GM21825 (cell line): ENCODE measurements at regions not wholly inside any gene's neighbourhood (a gene's known extent, or its start where the extent isn't known, plus 50 kb on each side); places are given as distances from the start of the nearest gene placed in this dataset.

Source experiments
- ATAC-seq: cut with Tn5 transposase; IDR thresholded peaks from one replicate; pipeline ENCODE4 v1.9.1; 2021; ENCODE audit warnings: mild to moderate bottlenecking, moderate library complexity; ENCODE audit not compliant: unreplicated experiment

GRCh38 chr12:115160271-115161128, 476.5 kb upstream of the TBX3 start:
- ATAC-seq, result no peak

DNA sequence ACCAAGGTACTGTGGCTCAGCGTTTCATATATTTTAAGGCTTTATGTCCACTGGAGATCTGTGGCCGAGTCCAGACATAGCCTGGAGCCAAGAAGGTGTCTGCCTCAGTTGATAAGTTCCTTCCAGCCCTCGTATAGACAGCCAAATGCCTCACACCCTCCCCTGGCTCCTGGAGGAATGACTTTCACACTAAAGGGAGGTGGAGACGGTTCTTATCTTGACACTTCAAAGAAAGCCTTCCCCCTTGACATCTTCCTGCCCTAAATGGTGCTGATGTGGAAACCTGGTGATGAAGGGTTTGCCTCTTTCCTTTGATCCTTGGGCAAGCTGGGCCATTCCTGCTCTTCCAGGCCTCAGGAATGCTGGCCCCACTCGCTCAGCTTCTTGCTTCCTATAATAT, 474.8 kb upstream of the TBX3 start:
- ATAC-seq, result no peak

GRCh38 chr12:115155665-115156645, 472.0 kb upstream of the TBX3 start:
- ATAC-seq, result no peak

- ATAC-seq, result no peak
Measured at GRCh38 chr12:115149685-115150378, 465.9 kb upstream of the TBX3 start.

GRCh38 chr12:115149279-115149678, 465.3 kb upstream of the TBX3 start:
- no peak for ATAC-seq

DNA sequence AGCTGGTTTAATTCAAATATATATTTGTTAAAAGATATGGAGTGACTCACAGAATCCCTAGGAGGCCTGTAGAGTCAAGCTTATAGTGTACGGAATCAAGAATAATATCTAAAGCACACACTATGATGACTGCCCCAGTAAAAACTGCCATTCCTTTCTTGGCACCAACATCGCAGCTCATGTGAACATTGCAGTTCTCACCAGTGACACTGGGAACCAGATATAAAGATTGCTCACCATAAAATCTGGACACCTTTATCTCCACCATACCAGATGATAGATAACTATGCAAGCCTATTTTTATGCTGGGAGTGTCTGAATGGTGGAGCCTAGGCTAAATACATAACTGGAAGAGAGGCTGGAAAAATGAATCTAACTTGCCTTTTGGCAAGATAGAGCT, 463.9 kb upstream of the TBX3 start:
- no peak for ATAC-seq

DNA sequence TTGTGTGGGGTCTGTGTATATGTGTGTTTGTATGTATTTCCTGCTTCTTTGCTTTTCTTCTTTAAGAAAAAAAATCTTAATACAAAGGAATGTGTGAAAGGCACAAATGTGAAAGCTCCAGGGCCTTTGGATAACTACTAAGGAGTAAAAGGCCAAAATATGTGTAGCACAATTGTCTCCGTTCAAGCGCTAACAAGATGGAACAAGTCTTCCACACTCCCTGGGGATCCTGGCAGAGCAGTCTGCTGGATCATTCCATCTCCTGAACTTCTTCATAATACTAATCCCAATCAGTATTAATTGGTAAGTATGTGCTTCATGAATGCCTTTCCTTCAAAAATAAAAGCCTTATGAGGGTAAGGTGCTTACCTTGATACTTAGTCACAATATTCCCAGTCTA, 462.5 kb upstream of the TBX3 start:
- ATAC-seq, result no peak

- no peak for ATAC-seq
Measured at GRCh38 chr12:115144425-115144824, 460.4 kb upstream of the TBX3 start.

GRCh38 chr12:115140981-115141655, 457.1 kb upstream of the TBX3 start:
- ATAC-seq, result no peak

DNA sequence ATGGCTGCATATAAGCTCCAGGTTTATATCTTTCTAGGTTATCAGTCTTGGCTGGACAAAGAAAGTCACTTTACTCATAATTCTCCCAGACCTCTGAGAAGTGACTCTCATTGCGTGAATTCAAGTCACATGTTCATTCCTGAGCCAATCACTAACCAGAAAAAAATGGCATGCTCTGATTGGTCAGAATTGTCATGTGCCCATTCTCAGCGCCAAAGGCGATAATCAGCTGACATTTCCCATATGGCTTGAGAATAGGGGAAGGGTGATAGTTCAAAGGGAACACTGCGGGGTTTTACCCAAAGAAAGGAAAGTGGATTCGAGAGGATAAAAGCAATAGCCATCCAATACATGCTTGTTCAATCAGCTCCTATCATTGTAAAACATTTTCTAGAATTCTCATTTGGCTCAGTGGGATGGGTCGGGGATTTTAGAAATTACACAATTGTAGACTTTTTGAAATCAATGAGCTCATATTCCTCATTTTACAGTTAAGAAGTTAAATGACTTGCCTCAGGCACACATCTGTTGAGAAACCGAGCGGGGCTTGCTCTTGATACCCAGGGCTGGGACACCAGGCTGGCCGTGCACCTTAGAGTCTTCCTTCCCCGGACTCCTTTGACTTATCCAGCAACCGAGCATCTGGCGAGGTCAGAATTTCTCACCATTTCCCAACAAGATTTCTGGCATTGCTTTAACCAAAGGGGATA, 454.0 kb upstream of the TBX3 start:
- ATAC-seq, result no peak

GRCh38 chr12:115135800-115136211, 451.8 kb upstream of the TBX3 start:
- ATAC-seq, result no peak

DNA sequence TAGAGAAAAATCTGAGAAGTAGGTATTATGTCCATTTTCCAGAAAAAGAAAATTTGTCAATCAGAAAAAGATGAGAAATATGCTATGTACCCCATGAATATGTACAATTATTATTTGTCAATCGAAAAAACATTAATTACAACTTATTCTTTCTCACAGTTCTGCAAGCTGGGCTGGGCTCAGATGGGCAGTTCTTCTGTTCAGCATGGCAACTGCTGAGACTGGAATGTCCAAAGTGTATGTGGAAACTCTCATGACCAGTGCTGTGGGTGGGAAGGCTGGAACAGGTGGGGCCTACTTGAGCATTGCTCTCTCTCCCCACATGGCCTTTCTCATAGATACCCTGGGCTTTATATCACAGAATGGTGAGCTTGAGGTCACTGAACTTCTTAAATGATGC, 450.3 kb upstream of the TBX3 start:
- no peak for ATAC-seq

DNA sequence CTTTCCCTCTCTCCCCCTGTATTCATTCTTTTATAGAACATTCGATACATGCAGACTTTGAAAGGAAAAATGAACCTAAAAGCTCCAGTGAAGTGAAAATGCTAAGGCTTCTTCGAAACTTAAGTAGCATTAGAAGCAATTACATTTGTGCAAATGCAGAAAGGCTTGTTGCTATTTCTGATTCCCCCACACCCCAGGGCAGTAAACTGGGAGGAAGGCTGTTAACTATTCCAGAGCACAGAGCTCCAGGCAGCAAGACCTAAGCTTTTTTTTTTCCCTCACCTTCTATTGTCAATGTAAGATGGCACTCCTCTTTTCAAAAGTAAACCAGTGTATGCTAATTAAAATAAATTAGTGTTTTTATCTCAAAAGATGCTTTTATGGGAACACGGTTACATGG, 448.9 kb upstream of the TBX3 start:
- no peak for ATAC-seq

GRCh38 chr12:115132145-115132544, 448.2 kb upstream of the TBX3 start:
- no peak for ATAC-seq

DNA sequence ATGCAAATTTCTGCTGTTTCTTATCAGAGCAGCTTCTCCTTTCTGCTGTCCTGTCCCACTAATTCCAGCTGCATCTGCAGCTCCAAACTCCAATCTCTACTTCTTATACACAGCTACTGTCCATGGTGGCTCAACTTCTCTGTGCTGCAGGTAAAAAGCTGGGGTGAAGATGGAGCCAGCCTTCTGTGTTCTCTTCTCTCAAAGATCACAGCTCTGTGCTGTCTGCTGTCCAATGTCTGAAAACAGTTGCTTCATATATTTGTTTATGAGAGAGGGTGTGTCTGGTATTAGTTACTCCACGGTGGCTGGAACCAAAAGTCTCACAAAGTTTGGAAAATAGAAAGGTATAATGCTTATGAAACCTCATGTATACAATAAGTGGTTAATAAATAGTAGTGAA, 445.8 kb upstream of the TBX3 start:
- ATAC-seq, result no peak

DNA sequence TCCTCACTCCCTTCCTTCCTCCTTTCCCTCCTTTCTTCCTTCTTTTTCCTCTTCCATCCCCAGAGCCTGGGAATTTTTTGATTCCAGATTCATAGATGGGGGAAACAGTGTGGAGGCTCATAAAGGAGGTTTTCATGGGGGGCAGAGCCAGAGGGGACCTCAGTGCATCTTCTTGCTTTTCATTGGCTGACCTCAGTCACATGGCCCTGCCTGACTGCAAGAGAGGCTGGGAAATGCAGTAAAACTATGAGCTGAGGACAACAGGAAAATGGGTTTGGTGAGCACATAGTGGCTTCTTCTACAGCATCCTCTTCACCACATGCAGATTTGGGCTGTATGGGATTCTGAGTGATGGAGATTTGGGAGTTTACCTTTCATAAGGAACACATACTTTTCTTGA, 437.1 kb upstream of the TBX3 start:
- no peak for ATAC-seq

DNA sequence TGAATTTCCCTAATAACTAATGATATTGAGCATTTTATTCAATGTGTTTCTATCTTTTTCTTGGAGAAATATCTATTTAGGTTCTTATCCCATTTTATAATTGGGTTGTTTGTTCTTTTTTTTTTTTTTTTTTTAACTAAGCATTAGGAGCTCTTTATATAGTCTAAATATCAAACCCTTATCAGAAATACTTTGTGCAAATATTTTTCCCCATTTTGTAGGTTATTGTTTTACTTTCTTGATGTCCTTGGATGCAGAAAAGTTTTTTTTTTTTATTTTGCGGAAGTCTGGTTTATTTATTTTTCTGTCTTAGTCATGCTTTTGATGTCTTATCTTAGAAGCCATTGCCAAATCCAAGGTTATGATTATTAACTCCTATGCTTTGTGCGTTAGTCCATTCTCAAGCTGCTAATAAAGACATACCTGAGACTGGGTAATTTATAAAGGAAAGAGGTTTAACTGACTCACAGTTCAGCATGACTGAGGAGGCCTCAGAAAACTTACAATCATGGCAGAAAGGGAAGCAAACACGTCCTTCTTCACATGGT, 434.3 kb upstream of the TBX3 start:
- ATAC-seq, result no peak

DNA sequence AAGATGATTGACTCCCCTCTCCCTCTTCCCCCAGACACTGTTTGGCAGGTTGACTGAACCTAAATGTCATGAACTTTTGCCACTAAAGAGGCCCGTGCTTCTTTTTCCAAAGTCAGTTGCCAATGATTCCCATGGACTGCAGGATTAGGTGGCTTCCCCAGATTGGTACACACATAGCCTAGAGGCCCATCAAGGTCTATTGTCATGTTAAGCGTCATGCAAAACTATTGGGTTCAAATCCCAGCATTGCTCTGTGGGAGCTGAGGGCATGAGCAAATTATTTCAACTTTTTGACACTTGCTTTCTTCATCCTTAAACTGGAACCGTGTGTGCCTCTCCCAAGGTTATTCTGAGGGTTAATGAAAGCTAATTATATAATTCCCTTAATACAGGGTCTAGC, 430.2 kb upstream of the TBX3 start:
- ATAC-seq, result no peak

DNA sequence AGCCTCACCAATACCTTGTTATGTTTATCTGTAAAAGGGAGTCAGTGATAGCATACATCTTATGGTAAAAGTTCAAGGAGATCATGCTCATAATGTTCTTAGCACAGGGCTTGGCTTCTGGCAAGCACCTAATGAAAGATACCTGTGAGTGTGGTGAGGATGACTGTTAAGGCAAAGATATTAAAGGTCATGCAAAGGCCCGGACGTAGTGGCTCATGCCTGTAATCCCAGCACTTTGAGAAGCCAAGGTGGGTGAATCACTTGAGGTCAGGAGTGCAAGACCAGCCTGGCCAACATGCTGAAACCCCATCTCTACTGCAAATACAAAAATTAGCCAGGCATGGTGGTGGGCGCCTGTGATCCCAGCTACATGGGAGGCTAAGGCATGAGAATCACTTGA, 425.9 kb upstream of the TBX3 start:
- ATAC-seq, result no peak
